GM12865 (cell line): ENCODE measurements at regions not wholly inside any gene's neighbourhood (a gene's known extent, or its start where the extent isn't known, plus 50 kb on each side); places are given as distances from the start of the nearest gene placed in this dataset.

Experiments used
- DNase-seq: peaks from one replicate; pipeline ENCODE4 v3.0.0; 2010; ENCODE audit warnings: low read depth
- H3K4me3 ChIP-seq: 2 replicates; pipeline ENCODE4 v1.5.1; 2011; ENCODE audit warnings: mild to moderate bottlenecking, low read depth, low read length, control low read depth
- TF ChIP-seq, protein P1 (sequence below): IDR thresholded peaks from 2 replicates; pipeline ENCODE4 v1.5.1; 2011; ENCODE audit warnings: low read length, control low read depth, low read depth, inconsistent platforms; ENCODE audit not compliant: insufficient read depth; ENCODE audit errors: missing control alignments

DNA sequence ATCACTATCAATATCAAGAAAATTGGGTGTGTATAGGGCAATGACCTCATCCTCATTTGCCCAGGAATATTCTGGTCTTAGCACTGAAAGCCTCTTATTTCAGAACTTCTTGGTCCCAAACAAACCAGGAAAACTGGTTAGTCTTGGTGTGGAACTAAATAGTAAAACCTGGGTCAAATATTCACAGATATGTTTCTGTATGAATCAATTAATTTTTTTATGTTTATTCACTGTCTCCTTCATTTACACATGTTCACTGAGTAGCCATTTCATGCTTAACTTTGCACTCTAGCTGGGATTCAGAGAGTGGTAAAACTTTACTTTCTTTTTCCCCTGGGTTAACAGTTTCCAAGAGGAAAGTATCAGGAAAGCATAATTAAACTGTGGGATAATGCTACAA lies 113.7 kb upstream of the PAPPA start:
- DNase-seq, result no peak
- TF ChIP-seq, protein P1, sequence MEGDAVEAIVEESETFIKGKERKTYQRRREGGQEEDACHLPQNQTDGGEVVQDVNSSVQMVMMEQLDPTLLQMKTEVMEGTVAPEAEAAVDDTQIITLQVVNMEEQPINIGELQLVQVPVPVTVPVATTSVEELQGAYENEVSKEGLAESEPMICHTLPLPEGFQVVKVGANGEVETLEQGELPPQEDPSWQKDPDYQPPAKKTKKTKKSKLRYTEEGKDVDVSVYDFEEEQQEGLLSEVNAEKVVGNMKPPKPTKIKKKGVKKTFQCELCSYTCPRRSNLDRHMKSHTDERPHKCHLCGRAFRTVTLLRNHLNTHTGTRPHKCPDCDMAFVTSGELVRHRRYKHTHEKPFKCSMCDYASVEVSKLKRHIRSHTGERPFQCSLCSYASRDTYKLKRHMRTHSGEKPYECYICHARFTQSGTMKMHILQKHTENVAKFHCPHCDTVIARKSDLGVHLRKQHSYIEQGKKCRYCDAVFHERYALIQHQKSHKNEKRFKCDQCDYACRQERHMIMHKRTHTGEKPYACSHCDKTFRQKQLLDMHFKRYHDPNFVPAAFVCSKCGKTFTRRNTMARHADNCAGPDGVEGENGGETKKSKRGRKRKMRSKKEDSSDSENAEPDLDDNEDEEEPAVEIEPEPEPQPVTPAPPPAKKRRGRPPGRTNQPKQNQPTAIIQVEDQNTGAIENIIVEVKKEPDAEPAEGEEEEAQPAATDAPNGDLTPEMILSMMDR, result no peak
- H3K4me3 ChIP-seq, result no peak overlapping the region

DNA sequence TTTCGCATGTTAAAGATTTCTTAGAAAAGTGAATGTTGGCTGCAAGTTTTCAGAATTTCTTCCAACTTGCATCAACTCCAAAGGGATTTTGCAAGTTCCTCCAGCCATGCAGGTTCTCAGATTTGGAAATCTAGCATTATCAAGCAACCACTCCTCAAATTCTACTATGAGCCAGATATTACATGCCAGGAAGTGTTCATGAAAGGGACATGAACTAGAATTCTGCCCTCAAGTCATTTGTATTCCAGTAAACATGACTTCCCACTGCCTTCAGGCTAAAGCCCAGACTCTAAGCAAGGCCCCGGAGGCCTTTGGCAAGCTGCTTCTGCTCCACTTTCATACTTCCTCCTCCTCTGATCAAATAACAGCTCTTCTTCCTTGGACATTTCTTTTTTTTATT lies 111.3 kb upstream of the PAPPA start:
- TF ChIP-seq, protein P1, result no peak
- no peak overlapping the region for H3K4me3 ChIP-seq
- DNase-seq, result no peak

DNA sequence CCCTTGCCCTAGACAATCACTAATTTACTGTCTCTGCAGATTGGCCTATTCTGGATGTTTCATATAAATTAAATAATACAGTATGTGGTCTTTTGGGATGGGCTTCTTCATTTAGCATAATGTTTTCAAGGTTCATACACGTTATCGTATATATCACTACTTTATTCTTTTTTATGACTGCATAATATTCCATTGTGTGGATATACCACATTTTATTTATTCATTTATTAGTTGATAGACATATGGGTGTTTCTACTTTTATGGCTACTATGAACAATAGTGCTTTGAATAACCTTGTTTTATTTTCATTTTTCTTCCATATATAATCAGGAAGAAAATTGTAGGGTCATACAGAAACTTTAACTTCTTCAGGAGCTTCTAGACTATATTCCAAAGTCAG lies 108.5 kb upstream of the PAPPA start:
- no peak for DNase-seq
- TF ChIP-seq, protein P1, result no peak
- no peak overlapping the region for H3K4me3 ChIP-seq

- DNase-seq, result no peak
- no peak overlapping the region for H3K4me3 ChIP-seq
- TF ChIP-seq, protein P1, result no peak
These were observed 105.5 kb upstream of the PAPPA start for GRCh38 chr9:116048081-116048480.

- H3K4me3 ChIP-seq, result no peak overlapping the region
- no peak for DNase-seq
- TF ChIP-seq, protein P1, result no peak
These were observed 104.1 kb upstream of the PAPPA start for GRCh38 chr9:116049456-116049855.

DNA sequence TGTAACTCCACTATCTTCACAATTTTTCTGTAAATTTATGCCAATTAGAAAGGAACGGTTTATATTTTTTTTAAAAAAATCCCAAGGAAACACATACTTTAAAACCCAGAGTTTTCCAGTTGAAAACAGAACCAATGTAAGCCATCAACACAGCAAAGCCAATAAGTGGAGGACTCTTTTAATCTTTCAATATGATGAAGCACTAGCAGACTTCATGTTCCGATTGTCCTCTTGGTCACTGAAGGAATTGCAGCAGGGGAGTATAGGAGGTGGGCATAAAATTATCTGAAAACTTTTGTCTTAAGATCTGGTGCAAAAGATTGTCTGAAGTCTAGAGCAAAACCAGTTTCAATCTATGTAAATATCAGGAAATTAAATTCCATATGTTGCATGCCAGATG lies 102.1 kb upstream of the PAPPA start:
- no peak overlapping the region for H3K4me3 ChIP-seq
- TF ChIP-seq, protein P1, result no peak
- DNase-seq, result no peak

- no peak for DNase-seq
- TF ChIP-seq, protein P1, result no peak
- no peak overlapping the region for H3K4me3 ChIP-seq
These were observed 98.1 kb upstream of the PAPPA start for GRCh38 chr9:116055536-116055935.
